ENCODE measurements at regions not wholly inside any gene's neighbourhood (a gene's known extent, or its start where the extent isn't known, plus 50 kb on each side); places are given as distances from the start of the nearest gene placed in this dataset.

Small RNA genes lying in the stretch of these regions (small RNA-seq; reads per million reads assigned to genes)
- gene RF00156: 0 reads per million in 4 donors

Measured in transverse colon (tissue), 4 donors.